Fibroblast of lung (primary cell): ENCODE measurements at regions not wholly inside any gene's neighbourhood (a gene's known extent, or its start where the extent isn't known, plus 50 kb on each side); places are given as distances from the start of the nearest gene placed in this dataset.

ENCODE experiments used
- DNase-seq, 2 donors: peaks; one replicate each; pipeline versions ENCODE4 v3.0.0 to v3.0.0-alpha.2; 2010; ENCODE audit warnings: low read depth in 2 of 2
- H2AFZ ChIP-seq: 2 replicates; pipeline ENCODE4 v1.5.1; 2012; ENCODE audit warnings: low read length, control low read depth, inconsistent platforms
- H3K27ac ChIP-seq: 2 replicates; pipeline ENCODE4 v1.5.1; 2011; ENCODE audit warnings: low read length, control low read depth; ENCODE audit not compliant: insufficient read depth
- H3K27me3 ChIP-seq: 2 replicates; pipeline ENCODE4 v1.5.1; 2011; ENCODE audit warnings: mild to moderate bottlenecking, low read length; ENCODE audit not compliant: control insufficient read depth, insufficient read depth
- H3K36me3 ChIP-seq: 2 replicates; pipeline ENCODE4 v1.5.1; 2011; ENCODE audit warnings: low read length; ENCODE audit not compliant: control insufficient read depth, insufficient read depth
- H3K4me1 ChIP-seq: 2 replicates; pipeline ENCODE4 v1.5.1; 2011; ENCODE audit warnings: low read length; ENCODE audit not compliant: control insufficient read depth, insufficient read depth; ENCODE audit errors: extremely low read depth
- H3K4me2 ChIP-seq: 2 replicates; pipeline ENCODE4 v1.5.1; 2011; ENCODE audit warnings: low read length, control low read depth; ENCODE audit not compliant: insufficient read depth; ENCODE audit errors: extremely low read depth
- H3K4me3 ChIP-seq, 4 experiments: fragments of 200-600 bp in 1 of 4; sonication (generic) in 1 of 4; replicated peaks in 1 of 4; 2 replicates each; pipeline ENCODE4 v1.5.1; 2011 to 2016; ENCODE audit warnings: low read length in 4 of 4, low read depth in 3 of 4, mild to moderate bottlenecking in 3 of 4, control low read depth in 2 of 4, inconsistent platforms in 1 of 4, mixed read lengths in 1 of 4; ENCODE audit not compliant: insufficient read depth in 1 of 4; ENCODE audit errors: control extremely low read depth in 1 of 4
- H3K79me2 ChIP-seq: 2 replicates; pipeline ENCODE4 v1.5.1; 2012; ENCODE audit warnings: mild to moderate bottlenecking, low read length, inconsistent platforms; ENCODE audit not compliant: control insufficient read depth, insufficient read depth
- H3K9ac ChIP-seq: 2 replicates; pipeline ENCODE4 v1.5.1; 2011; ENCODE audit warnings: mild to moderate bottlenecking, low read length, control low read depth; ENCODE audit not compliant: insufficient read depth
- H3K9me3 ChIP-seq: 2 replicates; pipeline ENCODE4 v1.5.1; 2012; ENCODE audit warnings: low read depth, low read length; ENCODE audit not compliant: control insufficient read depth, insufficient read depth
- H4K20me1 ChIP-seq: 2 replicates; pipeline ENCODE4 v1.5.1; 2011; ENCODE audit warnings: low read length; ENCODE audit not compliant: control insufficient read depth, insufficient read depth; ENCODE audit errors: extremely low read depth
- CTCF ChIP-seq, 2 donors: IDR thresholded peaks in 1 of 2; conservative IDR thresholded peaks in 1 of 2; 1 replicate in 1 of 2; 2 replicates in 1 of 2; pipeline ENCODE4 v1.5.1; 2011 to 2012; ENCODE audit warnings: low read length in 2 of 2, control low read depth in 1 of 2, inconsistent platforms in 1 of 2, low read depth in 1 of 2, mild to moderate bottlenecking in 1 of 2
- EZH2 ChIP-seq: IDR thresholded peaks from 2 replicates; pipeline ENCODE4 v1.5.1; 2012; ENCODE audit warnings: low read length, control low read depth, mild to moderate bottlenecking; ENCODE audit errors: missing control alignments

GRCh38 chr6:90393232-90393884 is 96.7 kb upstream of the BACH2 start:
- H2AFZ ChIP-seq = no peak overlapping the region
- no peak overlapping the region for H3K4me3 ChIP-seq
- H3K4me1 ChIP-seq = no peaks in the 10 kb centered on the region
- peak; percentile 53 to 83 for DNase-seq
- peak; percentile 84 to 86 for TF ChIP-seq CTCF (conservative IDR thresholded peaks at IDR 0.05 in 1 of 2, IDR thresholded peaks at IDR 0.05 in 1 of 2; ENCODE audit: low read depth in 1 of 2, low read length in 2 of 2)
- TF ChIP-seq EZH2 = no peak
- H4K20me1 ChIP-seq = no peaks in the 10 kb centered on the region
- H3K9ac ChIP-seq = no peak overlapping the region
- no peak overlapping the region for H3K4me2 ChIP-seq
- H3K27ac ChIP-seq = no peak overlapping the region
- no peaks in the 10 kb centered on the region for H3K9me3 ChIP-seq
- H3K27me3 ChIP-seq = peaks cover 2% of the 10 kb centered on the region
- no peaks in the 10 kb centered on the region for H3K79me2 ChIP-seq
- no peaks in the 10 kb centered on the region for H3K36me3 ChIP-seq

GRCh38 chr6:90390379-90390778 is 93.7 kb upstream of the BACH2 start:
- Histone ChIP-seq H2AFZ (no peak overlapping the region), H3K9ac (no peak overlapping the region), H3K36me3 (no peaks in the 10 kb centered on the region), H3K27ac (no peak overlapping the region), H3K4me3 (no peak overlapping the region), H3K9me3 (no peaks in the 10 kb centered on the region), H3K79me2 (no peaks in the 10 kb centered on the region), H3K27me3 (no peaks in the 10 kb centered on the region), H3K4me2 (no peak overlapping the region), H3K4me1 (peaks cover 2% of the 10 kb centered on the region), H4K20me1 (no peaks in the 10 kb centered on the region)
- TF ChIP-seq CTCF (conservative IDR thresholded peaks at IDR 0.05 in 1 of 2, IDR thresholded peaks at IDR 0.05 in 1 of 2; ENCODE audit: low read depth in 1 of 2, low read length in 2 of 2) = no peak
- TF ChIP-seq EZH2 = no peak
- no peak for DNase-seq

- H3K9ac ChIP-seq = no peak overlapping the region
- no peaks in the 10 kb centered on the region for H3K27me3 ChIP-seq
- H3K79me2 ChIP-seq = no peaks in the 10 kb centered on the region
- H3K4me3 ChIP-seq = no peak overlapping the region
- no peak overlapping the region for H3K27ac ChIP-seq
- no peaks in the 10 kb centered on the region for H3K36me3 ChIP-seq
- no peak for DNase-seq
- no peak overlapping the region for H3K4me2 ChIP-seq
- peaks cover 2% of the 10 kb centered on the region for H3K4me1 ChIP-seq
- TF ChIP-seq EZH2 (no peak), CTCF (conservative IDR thresholded peaks at IDR 0.05 in 1 of 2, IDR thresholded peaks at IDR 0.05 in 1 of 2; ENCODE audit: low read depth in 1 of 2, low read length in 2 of 2) (no peak)
- no peaks in the 10 kb centered on the region for H3K9me3 ChIP-seq
- H2AFZ ChIP-seq = no peak overlapping the region
- no peaks in the 10 kb centered on the region for H4K20me1 ChIP-seq
Observed at GRCh38 chr6:90388395-90388794, 91.8 kb upstream of the BACH2 start.
